ENCODE measurements at regions not wholly inside any gene's neighbourhood (a gene's known extent, or its start where the extent isn't known, plus 50 kb on each side); places are given as distances from the start of the nearest gene placed in this dataset.

GRCh38 chr11:95588821-95589220, 200.8 kb downstream of the FAM76B start:
- TF ChIP-seq, protein P1, sequence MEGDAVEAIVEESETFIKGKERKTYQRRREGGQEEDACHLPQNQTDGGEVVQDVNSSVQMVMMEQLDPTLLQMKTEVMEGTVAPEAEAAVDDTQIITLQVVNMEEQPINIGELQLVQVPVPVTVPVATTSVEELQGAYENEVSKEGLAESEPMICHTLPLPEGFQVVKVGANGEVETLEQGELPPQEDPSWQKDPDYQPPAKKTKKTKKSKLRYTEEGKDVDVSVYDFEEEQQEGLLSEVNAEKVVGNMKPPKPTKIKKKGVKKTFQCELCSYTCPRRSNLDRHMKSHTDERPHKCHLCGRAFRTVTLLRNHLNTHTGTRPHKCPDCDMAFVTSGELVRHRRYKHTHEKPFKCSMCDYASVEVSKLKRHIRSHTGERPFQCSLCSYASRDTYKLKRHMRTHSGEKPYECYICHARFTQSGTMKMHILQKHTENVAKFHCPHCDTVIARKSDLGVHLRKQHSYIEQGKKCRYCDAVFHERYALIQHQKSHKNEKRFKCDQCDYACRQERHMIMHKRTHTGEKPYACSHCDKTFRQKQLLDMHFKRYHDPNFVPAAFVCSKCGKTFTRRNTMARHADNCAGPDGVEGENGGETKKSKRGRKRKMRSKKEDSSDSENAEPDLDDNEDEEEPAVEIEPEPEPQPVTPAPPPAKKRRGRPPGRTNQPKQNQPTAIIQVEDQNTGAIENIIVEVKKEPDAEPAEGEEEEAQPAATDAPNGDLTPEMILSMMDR (IDR thresholded peaks at IDR 0.05): no peak
- no peak for TF ChIP-seq POLR2A (IDR thresholded peaks at IDR 0.05)
- TF ChIP-seq EP300 (IDR thresholded peaks at IDR 0.05): no peak
- no peak for TF ChIP-seq POLR2AphosphoS5 (IDR thresholded peaks at IDR 0.05)
